Stimulated activated CD4-positive, alpha-beta T cell treated with anti-CD3 and anti-CD28 coated beads, Interleukin-1b, Interleukin-23, amount 100 ng/mL, for 4 hours (primary cell): ENCODE measurements at regions not wholly inside any gene's neighbourhood (a gene's known extent, or its start where the extent isn't known, plus 50 kb on each side); places are given as distances from the start of the nearest gene placed in this dataset.
A peak's percentile ranks its signal among the peaks of the same experiment; 100 is the strongest.
"Not testable (repeated sequence)": the region's sequence is repeated elsewhere in the genome, so short reads cannot be mapped to it uniquely, and the experiment has no call there.

Experiments
- DNase-seq, 2 donors: peaks; one replicate each; pipeline ENCODE4 v3.0.0-alpha.2; 2020; ENCODE audit warnings: low read depth in 2 of 2

- no peak for DNase-seq
Observed at GRCh38 chr2:42999391-42999841, 207.0 kb upstream of the HAAO start.

GRCh38 chr2:42998721-42999120 lies 206.3 kb upstream of the HAAO start:
- no peak for DNase-seq

GRCh38 chr2:42996528-42996927 lies 204.1 kb upstream of the HAAO start:
- no peak for DNase-seq

GRCh38 chr2:42995752-42996422 lies 203.5 kb upstream of the HAAO start:
- DNase-seq: no peak

- DNase-seq: not testable (repeated sequence)
Observed at GRCh38 chr2:42989283-42990081, 197.1 kb upstream of the HAAO start.

GRCh38 chr2:42988055-42988454 lies 195.7 kb upstream of the HAAO start:
- not testable (repeated sequence) for DNase-seq

GRCh38 chr2:42987112-42987922 lies 194.9 kb upstream of the HAAO start:
- DNase-seq: no peak

- no peak for DNase-seq
Observed at GRCh38 chr2:42984617-42985016, 192.2 kb upstream of the HAAO start.

GRCh38 chr2:42984081-42984480 lies 191.7 kb upstream of the HAAO start:
- no peak for DNase-seq

GRCh38 chr2:42980764-42981416 lies 188.5 kb upstream of the HAAO start:
- DNase-seq: no peak

GRCh38 chr2:42979870-42980763 lies 187.7 kb upstream of the HAAO start:
- DNase-seq: no peak

- no peak for DNase-seq
Observed at GRCh38 chr2:42979416-42979869, 187.1 kb upstream of the HAAO start.

- no peak for DNase-seq
Observed at GRCh38 chr2:42978887-42979415, 186.6 kb upstream of the HAAO start.

- no peak for DNase-seq
Observed at GRCh38 chr2:42978175-42978886, 185.9 kb upstream of the HAAO start.

- DNase-seq: no peak
Observed at GRCh38 chr2:42977270-42978174, 185.1 kb upstream of the HAAO start.

- DNase-seq: no peak
Observed at GRCh38 chr2:42976351-42976750, 184.0 kb upstream of the HAAO start.

- DNase-seq: peak; percentile 45 to 46
Observed at GRCh38 chr2:42974721-42975717, 182.6 kb upstream of the HAAO start.
